ENCODE measurements at regions not wholly inside any gene's neighbourhood (a gene's known extent, or its start where the extent isn't known, plus 50 kb on each side); places are given as distances from the start of the nearest gene placed in this dataset.
"Not testable (repeated sequence)": the region's sequence is repeated elsewhere in the genome, so short reads cannot be mapped to it uniquely, and the experiment has no call there.

GRCh38 chr19:31532034-31532433 lies 182.8 kb upstream of the TSHZ3 start:
- no peak for DNase-seq

GRCh38 chr19:31533114-31533513 lies 183.9 kb upstream of the TSHZ3 start:
- no peak for DNase-seq

- DNase-seq: no peak
Measured at GRCh38 chr19:31534231-31534630, 185.0 kb upstream of the TSHZ3 start.

- DNase-seq: no peak
Measured at GRCh38 chr19:31534786-31535657, 185.8 kb upstream of the TSHZ3 start.

GRCh38 chr19:31535691-31536460 lies 186.6 kb upstream of the TSHZ3 start:
- no peak for DNase-seq

GRCh38 chr19:31537136-31537535 lies 187.9 kb upstream of the TSHZ3 start:
- DNase-seq: no peak

GRCh38 chr19:31537902-31538301 lies 188.7 kb upstream of the TSHZ3 start:
- not testable (repeated sequence) for DNase-seq

GRCh38 chr19:31538879-31539278 lies 189.6 kb upstream of the TSHZ3 start:
- no peak for DNase-seq

- DNase-seq: no peak
Measured at GRCh38 chr19:31539386-31539785, 190.2 kb upstream of the TSHZ3 start.

- no peak for DNase-seq
Measured at GRCh38 chr19:31541396-31541795, 192.2 kb upstream of the TSHZ3 start.

- DNase-seq: no peak
Measured at GRCh38 chr19:31543456-31543855, 194.2 kb upstream of the TSHZ3 start.

GRCh38 chr19:31545777-31546176 lies 196.5 kb upstream of the TSHZ3 start:
- DNase-seq: no peak

- no peak for DNase-seq
Measured at GRCh38 chr19:31546205-31546960, 197.1 kb upstream of the TSHZ3 start.

- DNase-seq: peak in 1 of 2 donors; percentile 10
Measured at GRCh38 chr19:31548941-31549340, 199.7 kb upstream of the TSHZ3 start.

GRCh38 chr19:31553112-31553845 lies 204.0 kb upstream of the TSHZ3 start:
- no peak for DNase-seq

GRCh38 chr19:31553846-31554215 lies 204.6 kb upstream of the TSHZ3 start:
- no peak for DNase-seq

- no peak for DNase-seq
Measured at GRCh38 chr19:31554360-31554759, 205.1 kb upstream of the TSHZ3 start.

GRCh38 chr19:31555634-31556215 lies 206.5 kb upstream of the TSHZ3 start:
- no peak for DNase-seq

- no peak for DNase-seq
Measured at GRCh38 chr19:31559494-31559893, 210.3 kb upstream of the TSHZ3 start.

- DNase-seq: no peak
Measured at GRCh38 chr19:31560086-31561060, 211.1 kb upstream of the TSHZ3 start.

All from inflammatory macrophage (primary cell).